ENCODE measurements at regions not wholly inside any gene's neighbourhood (a gene's known extent, or its start where the extent isn't known, plus 50 kb on each side); places are given as distances from the start of the nearest gene placed in this dataset.

GRCh38 chr20:59413326-59413865 lies 113.0 kb downstream of the EDN3 start:
- Histone ChIP-seq H3K9me3 (ENCODE audit: insufficient read depth in 2 of 2, low read depth in 1 of 2, low read length in 1 of 2) (peaks cover 0 to 5% of the 10 kb centered on the region in 2 experiments; a peak in 2 of 4 replicates), H3K4me1 (replicated peaks in 1 of 4; ENCODE audit: control insufficient read depth in 3 of 4, insufficient read depth in 4 of 4, low read length in 3 of 4) (0 out of 7 replicates have a peak, but pooled peaks cover 0 to 3% (median 0%) of the 10 kb centered on the region in 4 experiments), H2BK20ac (ENCODE audit: low read length) (no peak overlapping the region), H3K56ac (replicated peaks; ENCODE audit: insufficient read length, low read depth, low read length) (no peak overlapping the region), H3K79me1 (ENCODE audit: low read depth, low read length) (no peaks in the 10 kb centered on the region), H3K23ac (ENCODE audit: insufficient read length) (no peak overlapping the region), H2AFZ (ENCODE audit: low read length) (no peak overlapping the region), H3K27ac (ENCODE audit: low read depth, low read length) (no peak overlapping the region), H4K8ac (ENCODE audit: extremely low read depth, insufficient read depth, low read length) (no peak overlapping the region), H3K4me3 (ENCODE audit: extremely low read depth in 1 of 4, insufficient read depth in 2 of 4, low read depth in 3 of 4, low read length in 4 of 4) (no peak overlapping the region), H4K5ac (ENCODE audit: insufficient read length, low read depth, low read length) (no peak overlapping the region), H4K91ac (replicated peaks; ENCODE audit: insufficient read length, low read length) (no peak overlapping the region), H3K23me2 (ENCODE audit: low read depth, low read length) (no peaks in the 10 kb centered on the region), H3K36me3 (ENCODE audit: control insufficient read depth in 2 of 4, insufficient read depth in 4 of 4, low read length in 3 of 4) (no peaks in the 10 kb centered on the region), H3K18ac (ENCODE audit: extremely low read depth, low read length) (no peak overlapping the region), H2BK5ac (ENCODE audit: low read depth, low read length) (no peak overlapping the region), H3K9ac (replicated peaks in 1 of 4; ENCODE audit: extremely low read depth in 1 of 4, low read depth in 3 of 4, low read length in 3 of 4) (no peak overlapping the region), H3K27me3 (replicated peaks in 1 of 4; ENCODE audit: control insufficient read depth in 3 of 4, extremely low read depth in 1 of 4, insufficient read depth in 3 of 4, low read length in 3 of 4) (0 out of 7 replicates have a peak, but pooled peaks cover 0 to 2% (median 0%) of the 10 kb centered on the region in 4 experiments), H2BK12ac (ENCODE audit: low read depth, low read length) (no peak overlapping the region), H3K79me2 (ENCODE audit: control insufficient read depth in 1 of 2, insufficient read depth in 2 of 2, low read length in 2 of 2) (no peaks in the 10 kb centered on the region), H4K20me1 (replicated peaks in 1 of 2; ENCODE audit: control insufficient read depth in 1 of 2, insufficient read depth in 2 of 2, low read length in 2 of 2) (no peaks in the 10 kb centered on the region), H3K4me2 (ENCODE audit: insufficient read depth in 1 of 2, low read depth in 2 of 2, low read length in 2 of 2) (no peak overlapping the region), H2AK5ac (ENCODE audit: low read depth, low read length) (no peak overlapping the region), H2BK120ac (replicated peaks; ENCODE audit: low read depth, low read length) (no peak overlapping the region), H3K14ac (ENCODE audit: insufficient read length) (no peak overlapping the region), H2BK15ac (ENCODE audit: low read length) (no peak overlapping the region), H3K4ac (replicated peaks; ENCODE audit: insufficient read length, low read depth, low read length) (no peak overlapping the region)
- FAIRE-seq (no peak), DNase-seq (ENCODE audit: low read depth in 1 of 2, low spot score in 2 of 2) (no peak)
- TF ChIP-seq SP4 (IDR thresholded peaks at IDR 0.05; ENCODE audit: low read length) = no peak
- TF ChIP-seq ZNF274 (IDR thresholded peaks at IDR 0.05; ENCODE audit: borderline replicate concordance, extremely low read depth, low read length) = no peak
- TF ChIP-seq SIRT6 (IDR thresholded peaks at IDR 0.05; ENCODE audit: low read length) = no peak
- ChIA-PET POLR2A (ENCODE audit: partially characterized antibody) (interaction anchor here (0.7 to 2.1 kb wide), 3 partner anchors 381 to 562 kb away, joined by 3 to 6 read pairs (median 4); partner anchors contain the start of gene ATP5F1E), CTCF (ENCODE audit: partially characterized antibody) (interaction anchor here (0.6 to 2.0 kb wide), 17 partner anchors 9 to 544 kb away, joined by 3 to 11 read pairs (median 4); partner anchors contain the start of gene ATP5F1E)
- WGBS, 2 experiments (ENCODE audit: extremely low coverage in 1 of 2, insufficient coverage in 1 of 2, insufficient read length in 1 of 2, insufficient replicate concordance in 2 of 2, low coverage in 1 of 2, low lambda C conversion rate in 2 of 2, missing lambda C conversion rate in 1 of 2) = 91% methylated on average over 6 of the region's 6 CpGs; no CpG with 5 or more reads in 1 of the 2 experiments
